NT2/D1 (cell line): ENCODE measurements at regions not wholly inside any gene's neighbourhood (a gene's known extent, or its start where the extent isn't known, plus 50 kb on each side); places are given as distances from the start of the nearest gene placed in this dataset.

Experiments used
- DNase-seq: peaks from one replicate; pipeline ENCODE4 v3.0.0-alpha.2; 2011; ENCODE audit warnings: low read depth, low spot score
- H3K27me3 ChIP-seq: 2 replicates; pipeline ENCODE4 v1.6.0; 2011; ENCODE audit warnings: mild to moderate bottlenecking; ENCODE audit not compliant: insufficient read length, insufficient read depth
- H3K36me3 ChIP-seq: 2 replicates; pipeline ENCODE4 v1.6.1; 2011; ENCODE audit warnings: mild to moderate bottlenecking, low read length, mixed read lengths; ENCODE audit not compliant: insufficient read depth, insufficient read length
- H3K4me1 ChIP-seq: 2 replicates; pipeline ENCODE4 v1.5.1; 2011; ENCODE audit not compliant: insufficient read depth, insufficient read length
- H3K4me3 ChIP-seq: 2 replicates; pipeline ENCODE4 v1.5.1; 2011; ENCODE audit warnings: low read depth; ENCODE audit not compliant: insufficient read length
- H3K9ac ChIP-seq: 2 replicates; pipeline ENCODE4 v1.6.0; 2011; ENCODE audit warnings: low read depth; ENCODE audit not compliant: insufficient read length
- H3K9me3 ChIP-seq: 2 replicates; pipeline ENCODE4 v1.5.1; 2011; ENCODE audit warnings: mild to moderate bottlenecking, low read length; ENCODE audit not compliant: insufficient read depth
- SUZ12 ChIP-seq: IDR thresholded peaks from 2 replicates; pipeline ENCODE4 v1.6.1; 2011; ENCODE audit not compliant: insufficient read length, insufficient read depth; ENCODE audit errors: extremely low read depth
- YY1 ChIP-seq: IDR thresholded peaks from 2 replicates; pipeline ENCODE4 v1.6.1; 2011; ENCODE audit not compliant: insufficient read length, insufficient read depth
- ZNF274 ChIP-seq: IDR thresholded peaks from 2 replicates; pipeline ENCODE4 v1.6.1; 2011; ENCODE audit warnings: mild to moderate bottlenecking, low read depth, low read length

DNA sequence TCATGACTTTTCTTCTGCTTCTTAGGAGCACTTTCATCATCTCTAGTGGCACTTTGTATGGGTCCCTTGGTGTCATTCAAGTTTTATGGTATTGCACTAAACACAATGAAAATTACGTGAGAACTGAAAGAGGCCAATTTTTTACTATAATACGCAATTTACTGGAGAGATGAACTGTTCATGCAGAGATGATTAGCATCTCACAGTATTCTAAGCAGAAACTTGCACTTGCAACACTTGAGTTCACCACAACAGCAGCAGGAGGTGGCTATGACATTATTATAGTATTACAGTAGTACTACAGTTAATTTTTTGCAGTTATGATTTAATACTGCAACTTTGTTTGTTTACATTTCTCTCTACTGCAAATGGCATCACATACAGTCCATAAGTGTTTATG, 793.1 kb upstream of the CRIM1 start:
- DNase-seq = no peak
- H3K9ac ChIP-seq = no peak overlapping the region
- no peaks in the 10 kb centered on the region for H3K36me3 ChIP-seq
- no peaks in the 10 kb centered on the region for H3K9me3 ChIP-seq
- no peak overlapping the region for H3K4me3 ChIP-seq
- H3K4me1 ChIP-seq = no peaks in the 10 kb centered on the region
- TF ChIP-seq ZNF274 = no peak
- no peak for TF ChIP-seq SUZ12
- TF ChIP-seq YY1 = no peak
- H3K27me3 ChIP-seq = no peaks in the 10 kb centered on the region

GRCh38 chr2:35548171-35548570, 807.4 kb upstream of the CRIM1 start:
- Histone ChIP-seq H3K36me3 (no peaks in the 10 kb centered on the region), H3K9ac (no peak overlapping the region), H3K4me1 (no peaks in the 10 kb centered on the region), H3K4me3 (no peak overlapping the region), H3K27me3 (no peaks in the 10 kb centered on the region), H3K9me3 (no peaks in the 10 kb centered on the region)
- TF ChIP-seq YY1 = no peak
- TF ChIP-seq ZNF274 = no peak
- TF ChIP-seq SUZ12 = no peak
- no peak for DNase-seq

DNA sequence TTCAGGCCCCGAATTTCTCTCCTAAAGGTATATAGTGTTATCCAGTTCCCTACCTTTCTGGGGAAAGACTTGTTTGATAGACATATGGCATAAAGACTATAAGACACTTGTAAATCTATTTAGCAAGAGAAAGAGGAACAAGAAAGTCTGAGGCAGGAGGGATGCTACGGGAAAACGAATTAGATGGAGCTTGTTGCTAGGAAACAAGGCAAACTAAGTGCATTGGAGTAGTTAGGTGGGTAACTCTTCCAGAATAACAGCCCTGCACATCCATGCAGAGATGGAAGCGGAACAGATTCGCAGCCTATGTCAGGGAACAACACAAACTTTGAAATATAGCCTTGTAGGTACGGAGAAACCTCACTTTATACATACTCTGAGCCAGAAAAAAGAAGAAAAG, 810.3 kb upstream of the CRIM1 start:
- no peaks in the 10 kb centered on the region for H3K36me3 ChIP-seq
- no peaks in the 10 kb centered on the region for H3K4me1 ChIP-seq
- no peak overlapping the region for H3K4me3 ChIP-seq
- H3K9me3 ChIP-seq = no peaks in the 10 kb centered on the region
- no peak for TF ChIP-seq SUZ12
- no peak for TF ChIP-seq YY1
- no peak for TF ChIP-seq ZNF274
- no peak for DNase-seq
- H3K9ac ChIP-seq = no peak overlapping the region
- no peaks in the 10 kb centered on the region for H3K27me3 ChIP-seq

DNA sequence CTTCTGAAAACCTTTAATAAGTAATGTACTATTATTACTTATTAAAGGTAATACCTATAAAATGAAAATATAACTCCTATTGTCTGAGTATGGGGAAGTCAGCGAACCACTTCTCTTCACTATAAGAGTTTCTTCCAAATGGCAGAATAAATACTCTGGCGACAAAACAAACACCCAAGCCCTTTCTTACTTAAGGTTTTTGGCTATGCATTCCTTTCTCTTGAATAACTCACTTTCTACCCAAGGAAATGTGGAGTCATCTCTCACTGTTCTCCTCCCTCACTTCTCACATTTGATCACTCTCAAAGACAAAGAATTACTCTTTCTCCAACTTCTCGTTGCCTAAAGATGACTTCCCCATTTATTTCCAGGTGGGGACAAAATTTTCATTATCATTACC, 816.8 kb upstream of the CRIM1 start:
- Histone ChIP-seq H3K27me3 (no peaks in the 10 kb centered on the region), H3K36me3 (no peaks in the 10 kb centered on the region), H3K9me3 (no peaks in the 10 kb centered on the region), H3K4me1 (no peaks in the 10 kb centered on the region), H3K4me3 (no peak overlapping the region), H3K9ac (no peak overlapping the region)
- DNase-seq = no peak
- TF ChIP-seq YY1 (no peak), ZNF274 (no peak), SUZ12 (no peak)

DNA sequence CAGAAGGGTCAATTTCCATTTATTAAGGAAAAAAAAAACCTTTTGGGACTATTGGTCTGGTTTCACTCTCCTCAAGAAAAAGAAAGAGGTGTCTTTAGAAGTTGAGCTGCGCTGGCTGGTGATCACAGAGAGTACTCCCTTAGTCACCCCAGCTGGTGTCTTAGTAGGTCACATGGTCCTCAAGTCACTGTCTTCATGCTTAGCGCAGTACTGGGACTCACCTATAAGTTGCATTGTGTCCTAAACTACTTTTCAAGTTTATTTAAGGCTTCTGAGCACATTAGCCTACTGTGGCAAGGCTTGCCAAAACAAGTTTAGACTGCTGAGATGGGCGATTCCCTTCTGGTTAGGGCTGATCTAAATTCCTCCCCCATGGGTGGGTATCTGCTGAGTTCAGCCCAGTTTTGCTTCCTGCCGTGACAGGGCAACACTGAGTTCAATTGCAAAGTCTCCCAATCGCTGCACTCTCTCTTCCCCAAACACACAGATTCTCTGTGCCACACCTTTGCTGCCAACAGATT, 824.9 kb upstream of the CRIM1 start:
- TF ChIP-seq SUZ12 = no peak
- TF ChIP-seq YY1 = no peak
- TF ChIP-seq ZNF274 = no peak
- Histone ChIP-seq H3K4me3 (no peak overlapping the region), H3K36me3 (no peaks in the 10 kb centered on the region)

DNA sequence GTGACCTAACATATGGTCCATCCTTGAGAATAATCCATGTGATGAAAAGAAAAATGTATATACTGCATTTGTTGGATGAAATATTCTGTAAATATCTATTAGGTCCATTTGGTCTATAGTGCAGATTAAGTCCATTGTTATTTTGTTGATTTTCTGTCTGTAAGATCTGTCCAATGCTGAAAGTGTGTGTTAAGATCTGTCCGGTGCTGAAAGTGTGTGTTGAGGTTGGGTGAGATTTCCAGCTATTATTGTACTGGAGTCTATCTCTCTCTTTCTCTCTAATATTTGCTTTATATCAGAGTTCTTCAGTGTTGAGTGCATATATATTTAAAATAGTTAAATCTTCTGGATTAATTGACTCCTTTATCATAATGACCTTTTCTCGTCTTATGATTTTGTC, 828.8 kb upstream of the CRIM1 start:
- no peaks in the 10 kb centered on the region for H3K9me3 ChIP-seq
- H3K4me3 ChIP-seq = no peak overlapping the region
- no peak for DNase-seq
- H3K27me3 ChIP-seq = no peaks in the 10 kb centered on the region
- no peak overlapping the region for H3K9ac ChIP-seq
- H3K36me3 ChIP-seq = no peaks in the 10 kb centered on the region
- TF ChIP-seq ZNF274 (no peak), SUZ12 (no peak), YY1 (no peak)
- no peaks in the 10 kb centered on the region for H3K4me1 ChIP-seq

More for the DNA sequence above, 824.9 kb upstream of the CRIM1 start:
- no peaks in the 10 kb centered on the region for H3K4me1 ChIP-seq
- no peak overlapping the region for H3K9ac ChIP-seq
- no peak for DNase-seq
- no peaks in the 10 kb centered on the region for H3K9me3 ChIP-seq
- no peaks in the 10 kb centered on the region for H3K27me3 ChIP-seq

DNA sequence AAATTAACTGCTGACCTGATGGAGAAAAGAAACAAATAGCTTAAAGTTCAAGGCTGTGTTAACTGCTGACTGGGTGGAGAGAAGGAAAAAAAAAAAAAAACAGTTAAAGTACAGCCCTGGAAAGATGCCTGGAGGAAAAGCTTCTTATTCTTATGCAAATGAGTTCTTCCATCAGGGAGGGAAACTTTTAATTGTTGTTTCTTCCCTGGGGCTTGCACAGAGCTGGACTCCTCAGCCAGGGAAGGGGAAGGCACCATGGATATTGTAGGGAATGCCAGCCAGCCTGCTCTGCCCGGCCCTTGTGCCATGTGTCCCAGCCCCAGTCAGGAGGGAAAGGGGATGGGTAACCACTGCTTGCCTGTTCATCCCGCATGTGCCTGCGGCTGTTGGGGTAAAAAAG, 833.1 kb upstream of the CRIM1 start:
- H3K27me3 ChIP-seq = no peaks in the 10 kb centered on the region
- no peaks in the 10 kb centered on the region for H3K4me1 ChIP-seq
- peaks cover 11% of the 10 kb centered on the region for H3K9me3 ChIP-seq
- peak; percentile 56 for DNase-seq
- no peak overlapping the region for H3K9ac ChIP-seq
- no peaks in the 10 kb centered on the region for H3K36me3 ChIP-seq
- TF ChIP-seq ZNF274 (no peak), YY1 (no peak), SUZ12 (no peak)
- no peak overlapping the region for H3K4me3 ChIP-seq

- Histone ChIP-seq H3K9ac (no peak overlapping the region), H3K36me3 (no peaks in the 10 kb centered on the region), H3K4me1 (no peaks in the 10 kb centered on the region), H3K9me3 (no peaks in the 10 kb centered on the region), H3K27me3 (no peaks in the 10 kb centered on the region), H3K4me3 (no peak overlapping the region)
- TF ChIP-seq ZNF274 = no peak
- TF ChIP-seq YY1 = no peak
- no peak for TF ChIP-seq SUZ12
- DNase-seq = no peak
Observed at GRCh38 chr2:35510636-35511035, 844.9 kb upstream of the CRIM1 start.
